ENCODE measurements at regions not wholly inside any gene's neighbourhood (a gene's known extent, or its start where the extent isn't known, plus 50 kb on each side); places are given as distances from the start of the nearest gene placed in this dataset.

DNA sequence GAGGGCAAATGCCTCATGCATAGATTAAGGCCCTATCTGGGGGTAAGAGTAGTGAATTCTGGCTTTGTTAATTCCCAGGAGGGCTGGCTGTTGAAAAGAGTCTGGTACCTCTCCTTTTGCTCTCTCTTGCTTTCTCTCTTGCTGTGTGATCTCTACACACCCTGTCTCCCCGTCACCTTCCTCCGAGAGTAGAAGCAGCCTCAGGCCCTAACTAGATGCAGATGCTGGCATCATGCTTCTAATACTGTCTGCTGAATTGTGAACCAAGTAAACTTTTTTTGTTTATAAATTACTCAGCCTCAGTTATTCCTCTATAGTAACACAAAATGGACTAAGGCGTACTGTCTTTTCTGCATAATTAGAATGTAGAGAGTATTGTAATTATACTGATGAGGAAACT is 908.1 kb downstream of the DIPK2A start:
- Histone ChIP-seq H3K36me3 (replicated peaks in 1 of 2; ENCODE audit: control insufficient read depth in 1 of 2, insufficient read depth in 2 of 2, low read length in 2 of 2) (no peaks in the 10 kb centered on the region), H3K27me3 (ENCODE audit: control insufficient read depth in 2 of 2, insufficient read depth in 2 of 2, low read length in 2 of 2) (no peaks in the 10 kb centered on the region), H2AFZ (ENCODE audit: insufficient read depth, low read depth, low read length, poor library complexity, severe bottlenecking) (no peak overlapping the region), H3K27ac (ENCODE audit: low read depth in 1 of 2, low read length in 2 of 2) (no peak overlapping the region), H3K4me1 (ENCODE audit: control insufficient read depth in 1 of 2, insufficient read depth in 2 of 2, low read length in 2 of 2) (no peaks in the 10 kb centered on the region), H3K9ac (ENCODE audit: insufficient read depth, low read length, poor library complexity, severe bottlenecking) (no peak overlapping the region), H3K9me3 (replicated peaks in 1 of 2; ENCODE audit: control insufficient read depth in 1 of 2, insufficient read depth in 1 of 2, low read length in 2 of 2) (no peaks in the 10 kb centered on the region), H4K20me1 (ENCODE audit: insufficient read depth, low read length) (no peaks in the 10 kb centered on the region), H3K4me2 (replicated peaks; ENCODE audit: extremely low read depth, low read length, poor library complexity, severe bottlenecking) (no peak overlapping the region), H3K79me2 (ENCODE audit: insufficient read depth, low read length) (no peaks in the 10 kb centered on the region), H3K4me3 (replicated peaks in 1 of 3; ENCODE audit: low read depth in 2 of 3, low read length in 3 of 3) (no peak overlapping the region)
- peaks cover 0 to 2% (median 0%) of the 10 kb centered on the region in 7 donors for H3K9me3 Mint-ChIP-seq
- H3K4me1 Mint-ChIP-seq, result no peaks in the 10 kb centered on the region
- peaks cover 0 to 3% (median 0%) of the 10 kb centered on the region in 3 donors for H3K27me3 Mint-ChIP-seq (ENCODE audit: low read depth in 3 of 3)
- no peak overlapping the region for H3K4me3 Mint-ChIP-seq
- WGBS (ENCODE audit: insufficient coverage), result no CpG with 5 or more reads among the region's 3 CpGs
- DNase-seq, result no peak
- H3K27ac Mint-ChIP-seq, result no peak overlapping the region
- intact Hi-C loops (cut with micrococcal nuclease), result no loop called here
- no peaks in the 10 kb centered on the region for H3K36me3 Mint-ChIP-seq
- TF ChIP-seq, protein P1, sequence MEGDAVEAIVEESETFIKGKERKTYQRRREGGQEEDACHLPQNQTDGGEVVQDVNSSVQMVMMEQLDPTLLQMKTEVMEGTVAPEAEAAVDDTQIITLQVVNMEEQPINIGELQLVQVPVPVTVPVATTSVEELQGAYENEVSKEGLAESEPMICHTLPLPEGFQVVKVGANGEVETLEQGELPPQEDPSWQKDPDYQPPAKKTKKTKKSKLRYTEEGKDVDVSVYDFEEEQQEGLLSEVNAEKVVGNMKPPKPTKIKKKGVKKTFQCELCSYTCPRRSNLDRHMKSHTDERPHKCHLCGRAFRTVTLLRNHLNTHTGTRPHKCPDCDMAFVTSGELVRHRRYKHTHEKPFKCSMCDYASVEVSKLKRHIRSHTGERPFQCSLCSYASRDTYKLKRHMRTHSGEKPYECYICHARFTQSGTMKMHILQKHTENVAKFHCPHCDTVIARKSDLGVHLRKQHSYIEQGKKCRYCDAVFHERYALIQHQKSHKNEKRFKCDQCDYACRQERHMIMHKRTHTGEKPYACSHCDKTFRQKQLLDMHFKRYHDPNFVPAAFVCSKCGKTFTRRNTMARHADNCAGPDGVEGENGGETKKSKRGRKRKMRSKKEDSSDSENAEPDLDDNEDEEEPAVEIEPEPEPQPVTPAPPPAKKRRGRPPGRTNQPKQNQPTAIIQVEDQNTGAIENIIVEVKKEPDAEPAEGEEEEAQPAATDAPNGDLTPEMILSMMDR (IDR thresholded peaks at IDR 0.05), result no peak

DNA sequence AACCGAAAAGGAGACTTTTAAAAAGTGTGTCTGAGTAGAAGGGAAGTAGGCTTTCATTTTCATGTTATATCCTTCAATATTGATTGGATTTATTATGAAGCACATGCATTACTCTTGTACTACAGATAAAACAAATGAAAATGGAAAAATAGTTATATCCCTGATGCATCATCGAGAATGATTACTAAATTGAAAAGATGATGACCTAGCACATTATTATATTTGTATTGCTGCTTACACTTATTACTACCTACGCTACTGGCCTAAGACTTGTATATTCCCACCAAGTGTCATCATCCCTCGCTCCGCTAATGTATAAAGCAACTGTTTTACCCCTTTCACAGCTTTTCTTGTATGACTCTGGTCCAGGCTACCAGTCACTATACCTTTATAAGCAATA is 922.4 kb downstream of the DIPK2A start:
- WGBS (ENCODE audit: insufficient coverage), result 100% methylated on average over 3 of the region's 5 CpGs
- H3K79me2 ChIP-seq (ENCODE audit: insufficient read depth, low read length), result no peaks in the 10 kb centered on the region
- H3K4me2 ChIP-seq (replicated peaks; ENCODE audit: extremely low read depth, low read length, poor library complexity, severe bottlenecking), result no peak overlapping the region
- no peaks in the 10 kb centered on the region for H3K4me1 ChIP-seq (ENCODE audit: control insufficient read depth in 1 of 2, insufficient read depth in 2 of 2, low read length in 2 of 2)
- Mint-ChIP-seq H3K9me3 (peaks cover 0 to 3% (median 0%) of the 10 kb centered on the region in 7 donors), H3K36me3 (no peaks in the 10 kb centered on the region), H3K4me1 (no peaks in the 10 kb centered on the region), H3K27me3 (ENCODE audit: low read depth in 3 of 3) (peaks cover 0 to 2% (median 0%) of the 10 kb centered on the region in 3 donors), H3K4me3 (no peak overlapping the region), H3K27ac (no peak overlapping the region)
- H4K20me1 ChIP-seq (ENCODE audit: insufficient read depth, low read length), result no peaks in the 10 kb centered on the region
- H3K4me3 ChIP-seq (replicated peaks in 1 of 3; ENCODE audit: low read depth in 2 of 3, low read length in 3 of 3), result no peak overlapping the region
- H3K27ac ChIP-seq (ENCODE audit: low read depth in 1 of 2, low read length in 2 of 2), result no peak overlapping the region
- intact Hi-C loops (cut with micrococcal nuclease), result no loop called here
- no peak overlapping the region for H3K9ac ChIP-seq (ENCODE audit: insufficient read depth, low read length, poor library complexity, severe bottlenecking)
- no peaks in the 10 kb centered on the region for H3K9me3 ChIP-seq (replicated peaks in 1 of 2; ENCODE audit: control insufficient read depth in 1 of 2, insufficient read depth in 1 of 2, low read length in 2 of 2)
- TF ChIP-seq, protein P1 (IDR thresholded peaks at IDR 0.05), result no peak
- H2AFZ ChIP-seq (ENCODE audit: insufficient read depth, low read depth, low read length, poor library complexity, severe bottlenecking), result no peak overlapping the region
- no peak for DNase-seq
- no peaks in the 10 kb centered on the region for H3K27me3 ChIP-seq (ENCODE audit: control insufficient read depth in 2 of 2, insufficient read depth in 2 of 2, low read length in 2 of 2)
- H3K36me3 ChIP-seq (replicated peaks in 1 of 2; ENCODE audit: control insufficient read depth in 1 of 2, insufficient read depth in 2 of 2, low read length in 2 of 2), result no peaks in the 10 kb centered on the region

Data from CD14-positive monocyte (primary cell).